ENCODE measurements at regions not wholly inside any gene's neighbourhood (a gene's known extent, or its start where the extent isn't known, plus 50 kb on each side); places are given as distances from the start of the nearest gene placed in this dataset.

DNA sequence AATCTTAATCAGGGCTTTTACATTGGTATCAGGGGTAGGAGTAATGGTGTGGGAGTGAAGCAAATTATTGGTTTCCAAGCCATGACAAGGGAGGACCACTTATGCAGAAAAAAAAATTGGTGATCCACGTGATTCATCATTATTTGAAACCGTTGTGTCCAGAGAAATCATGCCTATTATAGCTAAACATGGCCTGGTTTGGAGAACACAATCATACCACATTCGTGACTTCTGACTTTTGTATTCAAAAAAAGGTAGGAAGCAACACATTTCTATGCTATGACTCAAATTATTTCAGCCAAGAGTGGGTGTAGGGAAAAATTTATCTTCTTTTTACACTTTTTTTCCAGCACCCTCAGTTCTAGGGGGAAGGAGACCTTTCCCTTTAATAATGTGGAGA lies 924.3 kb upstream of the GBE1 start (continued):
- TF ChIP-seq, protein P1, sequence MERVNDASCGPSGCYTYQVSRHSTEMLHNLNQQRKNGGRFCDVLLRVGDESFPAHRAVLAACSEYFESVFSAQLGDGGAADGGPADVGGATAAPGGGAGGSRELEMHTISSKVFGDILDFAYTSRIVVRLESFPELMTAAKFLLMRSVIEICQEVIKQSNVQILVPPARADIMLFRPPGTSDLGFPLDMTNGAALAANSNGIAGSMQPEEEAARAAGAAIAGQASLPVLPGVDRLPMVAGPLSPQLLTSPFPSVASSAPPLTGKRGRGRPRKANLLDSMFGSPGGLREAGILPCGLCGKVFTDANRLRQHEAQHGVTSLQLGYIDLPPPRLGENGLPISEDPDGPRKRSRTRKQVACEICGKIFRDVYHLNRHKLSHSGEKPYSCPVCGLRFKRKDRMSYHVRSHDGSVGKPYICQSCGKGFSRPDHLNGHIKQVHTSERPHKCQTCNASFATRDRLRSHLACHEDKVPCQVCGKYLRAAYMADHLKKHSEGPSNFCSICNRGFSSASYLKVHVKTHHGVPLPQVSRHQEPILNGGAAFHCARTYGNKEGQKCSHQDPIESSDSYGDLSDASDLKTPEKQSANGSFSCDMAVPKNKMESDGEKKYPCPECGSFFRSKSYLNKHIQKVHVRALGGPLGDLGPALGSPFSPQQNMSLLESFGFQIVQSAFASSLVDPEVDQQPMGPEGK (CRISPR knock-in tag; IDR thresholded peaks at IDR 0.05; ENCODE audit: borderline replicate concordance), result no peak
- no peak for TF ChIP-seq SMARCB1 (IDR thresholded peaks at IDR 0.05; ENCODE audit: insufficient read length, low read depth)
- TF ChIP-seq MCM3 (IDR thresholded peaks at IDR 0.05), result no peak
- no peak for TF ChIP-seq PCBP1 (IDR thresholded peaks at IDR 0.05; ENCODE audit: low read depth, low read length, poor library complexity, severe bottlenecking)
- TF ChIP-seq, protein P2, sequence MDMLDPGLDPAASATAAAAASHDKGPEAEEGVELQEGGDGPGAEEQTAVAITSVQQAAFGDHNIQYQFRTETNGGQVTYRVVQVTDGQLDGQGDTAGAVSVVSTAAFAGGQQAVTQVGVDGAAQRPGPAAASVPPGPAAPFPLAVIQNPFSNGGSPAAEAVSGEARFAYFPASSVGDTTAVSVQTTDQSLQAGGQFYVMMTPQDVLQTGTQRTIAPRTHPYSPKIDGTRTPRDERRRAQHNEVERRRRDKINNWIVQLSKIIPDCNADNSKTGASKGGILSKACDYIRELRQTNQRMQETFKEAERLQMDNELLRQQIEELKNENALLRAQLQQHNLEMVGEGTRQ (CRISPR knock-in tag; IDR thresholded peaks at IDR 0.05), result no peak
- TF ChIP-seq, protein P3, sequence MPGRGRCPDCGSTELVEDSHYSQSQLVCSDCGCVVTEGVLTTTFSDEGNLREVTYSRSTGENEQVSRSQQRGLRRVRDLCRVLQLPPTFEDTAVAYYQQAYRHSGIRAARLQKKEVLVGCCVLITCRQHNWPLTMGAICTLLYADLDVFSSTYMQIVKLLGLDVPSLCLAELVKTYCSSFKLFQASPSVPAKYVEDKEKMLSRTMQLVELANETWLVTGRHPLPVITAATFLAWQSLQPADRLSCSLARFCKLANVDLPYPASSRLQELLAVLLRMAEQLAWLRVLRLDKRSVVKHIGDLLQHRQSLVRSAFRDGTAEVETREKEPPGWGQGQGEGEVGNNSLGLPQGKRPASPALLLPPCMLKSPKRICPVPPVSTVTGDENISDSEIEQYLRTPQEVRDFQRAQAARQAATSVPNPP (IDR thresholded peaks at IDR 0.05; ENCODE audit: borderline replicate concordance, insufficient read depth, insufficient read length), result no peak
- TF ChIP-seq ZNF134 (CRISPR knock-in tag; conservative IDR thresholded peaks at IDR 0.05), result no peak
- TF ChIP-seq, protein P4, sequence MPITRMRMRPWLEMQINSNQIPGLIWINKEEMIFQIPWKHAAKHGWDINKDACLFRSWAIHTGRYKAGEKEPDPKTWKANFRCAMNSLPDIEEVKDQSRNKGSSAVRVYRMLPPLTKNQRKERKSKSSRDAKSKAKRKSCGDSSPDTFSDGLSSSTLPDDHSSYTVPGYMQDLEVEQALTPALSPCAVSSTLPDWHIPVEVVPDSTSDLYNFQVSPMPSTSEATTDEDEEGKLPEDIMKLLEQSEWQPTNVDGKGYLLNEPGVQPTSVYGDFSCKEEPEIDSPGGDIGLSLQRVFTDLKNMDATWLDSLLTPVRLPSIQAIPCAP (CRISPR knock-in tag; IDR thresholded peaks at IDR 0.05; ENCODE audit: borderline replicate concordance), result no peak
- TF ChIP-seq NCOR1 (IDR thresholded peaks at IDR 0.05), result no peak
